22Rv1 (cell line): ENCODE measurements at regions not wholly inside any gene's neighbourhood (a gene's known extent, or its start where the extent isn't known, plus 50 kb on each side); places are given as distances from the start of the nearest gene placed in this dataset.

Experiments used
- ZFX ChIP-seq: fragments of 450-650 bp; IDR thresholded peaks from 2 replicates; pipeline ENCODE4 v1.6.1; 2017; ENCODE audit warnings: antibody characterized with exemption, borderline replicate concordance
- TF ChIP-seq, protein P1 (sequence below): fragments of 450-650 bp; IDR thresholded peaks from 2 replicates; pipeline ENCODE4 v1.5.1; 2017; ENCODE audit warnings: mild to moderate bottlenecking

GRCh38 chr9:7601739-7602138, 197.8 kb downstream of the DMAC1 start:
- TF ChIP-seq, protein P1, sequence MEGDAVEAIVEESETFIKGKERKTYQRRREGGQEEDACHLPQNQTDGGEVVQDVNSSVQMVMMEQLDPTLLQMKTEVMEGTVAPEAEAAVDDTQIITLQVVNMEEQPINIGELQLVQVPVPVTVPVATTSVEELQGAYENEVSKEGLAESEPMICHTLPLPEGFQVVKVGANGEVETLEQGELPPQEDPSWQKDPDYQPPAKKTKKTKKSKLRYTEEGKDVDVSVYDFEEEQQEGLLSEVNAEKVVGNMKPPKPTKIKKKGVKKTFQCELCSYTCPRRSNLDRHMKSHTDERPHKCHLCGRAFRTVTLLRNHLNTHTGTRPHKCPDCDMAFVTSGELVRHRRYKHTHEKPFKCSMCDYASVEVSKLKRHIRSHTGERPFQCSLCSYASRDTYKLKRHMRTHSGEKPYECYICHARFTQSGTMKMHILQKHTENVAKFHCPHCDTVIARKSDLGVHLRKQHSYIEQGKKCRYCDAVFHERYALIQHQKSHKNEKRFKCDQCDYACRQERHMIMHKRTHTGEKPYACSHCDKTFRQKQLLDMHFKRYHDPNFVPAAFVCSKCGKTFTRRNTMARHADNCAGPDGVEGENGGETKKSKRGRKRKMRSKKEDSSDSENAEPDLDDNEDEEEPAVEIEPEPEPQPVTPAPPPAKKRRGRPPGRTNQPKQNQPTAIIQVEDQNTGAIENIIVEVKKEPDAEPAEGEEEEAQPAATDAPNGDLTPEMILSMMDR, result no peak
- TF ChIP-seq ZFX, result no peak
